ENCODE measurements at regions not wholly inside any gene's neighbourhood (a gene's known extent, or its start where the extent isn't known, plus 50 kb on each side); places are given as distances from the start of the nearest gene placed in this dataset.

DNA sequence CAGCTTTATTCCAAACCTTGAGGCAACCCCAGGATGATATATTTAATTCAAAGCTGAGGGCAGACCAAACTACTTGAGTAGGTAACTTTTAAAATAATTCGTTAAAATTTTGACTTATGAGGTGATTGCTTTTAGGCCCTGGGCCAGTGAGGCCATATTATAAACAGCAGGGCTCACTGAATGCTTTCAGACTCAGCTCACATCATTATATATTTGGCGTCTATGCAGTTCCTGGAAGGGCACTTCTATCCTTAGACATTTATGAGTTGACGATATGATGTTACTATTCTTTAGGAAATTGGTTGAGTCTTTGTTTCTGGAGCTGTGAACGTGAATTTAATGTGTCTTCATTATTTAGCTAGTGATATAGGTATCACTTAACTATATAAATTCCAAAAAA lies 400.1 kb downstream of the PDHA2 start:
- ATAC-seq (ENCODE audit: low FRiP score) (no peak), DNase-seq (ENCODE audit: low spot score) (no peak)
- TF ChIP-seq CTCF (IDR thresholded peaks at IDR 0.05), result no peak

- TF ChIP-seq CTCF (IDR thresholded peaks at IDR 0.05), result no peak
- no peak for ATAC-seq (ENCODE audit: low FRiP score)
- DNase-seq (ENCODE audit: low spot score), result no peak
Measured at GRCh38 chr4:96241819-96242218, 401.9 kb downstream of the PDHA2 start.

GRCh38 chr4:96247096-96247495 lies 407.2 kb downstream of the PDHA2 start:
- ATAC-seq (ENCODE audit: low FRiP score) (no peak), DNase-seq (ENCODE audit: low spot score) (no peak)
- no peak for TF ChIP-seq CTCF (IDR thresholded peaks at IDR 0.05)

DNA sequence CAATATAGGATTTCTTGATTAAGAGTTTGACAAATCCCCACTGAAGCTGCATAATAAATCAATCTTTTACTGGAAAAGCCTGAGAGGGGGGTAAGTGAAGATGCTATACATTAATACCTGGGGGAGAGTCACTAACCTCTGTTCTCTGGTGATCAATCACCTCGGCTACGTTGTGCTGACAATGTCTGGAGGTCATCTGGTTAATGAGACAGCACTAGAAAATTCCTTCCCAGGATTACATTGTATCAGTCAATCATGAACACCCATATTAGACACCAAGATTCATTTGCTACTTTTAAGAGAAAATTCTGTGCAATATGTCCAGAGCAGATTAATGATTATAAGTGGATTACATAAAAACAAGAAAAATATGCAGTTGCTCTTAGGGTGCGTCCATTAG lies 408.3 kb downstream of the PDHA2 start:
- no peak for ATAC-seq (ENCODE audit: low FRiP score)
- TF ChIP-seq CTCF (IDR thresholded peaks at IDR 0.05), result no peak
- no peak for DNase-seq (ENCODE audit: low spot score)

DNA sequence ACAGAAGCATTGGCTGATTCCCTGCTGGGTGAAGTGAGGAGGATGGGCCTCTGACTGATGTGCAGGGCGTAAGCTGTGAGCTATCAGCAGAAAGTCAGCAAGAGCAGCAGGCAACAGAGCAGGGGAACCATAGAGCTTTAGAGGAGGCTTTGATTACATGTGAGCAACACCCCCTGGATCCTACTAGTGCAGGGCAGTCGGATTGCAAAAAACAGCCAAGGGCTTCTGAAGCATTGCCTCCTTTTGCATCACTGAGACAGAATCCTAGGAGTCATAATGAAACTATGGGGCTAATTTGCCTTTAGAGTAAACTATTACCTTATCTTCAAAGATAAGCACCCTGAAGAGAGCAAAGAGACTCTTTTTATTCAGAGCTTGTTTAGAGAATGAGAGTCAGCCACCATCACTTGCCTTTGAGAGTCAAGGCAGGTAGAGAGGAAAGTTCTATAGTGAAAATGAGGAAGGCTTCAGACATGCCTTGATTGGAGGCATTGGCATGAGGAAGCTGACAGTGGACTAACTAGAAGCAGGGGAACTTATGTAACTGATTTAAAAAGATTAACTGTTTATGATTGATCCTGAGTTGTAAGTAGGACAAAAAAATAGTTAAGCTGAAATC lies 420.3 kb downstream of the PDHA2 start:
- no peak for TF ChIP-seq CTCF (IDR thresholded peaks at IDR 0.05)
- no peak for ATAC-seq (ENCODE audit: low FRiP score)

DNA sequence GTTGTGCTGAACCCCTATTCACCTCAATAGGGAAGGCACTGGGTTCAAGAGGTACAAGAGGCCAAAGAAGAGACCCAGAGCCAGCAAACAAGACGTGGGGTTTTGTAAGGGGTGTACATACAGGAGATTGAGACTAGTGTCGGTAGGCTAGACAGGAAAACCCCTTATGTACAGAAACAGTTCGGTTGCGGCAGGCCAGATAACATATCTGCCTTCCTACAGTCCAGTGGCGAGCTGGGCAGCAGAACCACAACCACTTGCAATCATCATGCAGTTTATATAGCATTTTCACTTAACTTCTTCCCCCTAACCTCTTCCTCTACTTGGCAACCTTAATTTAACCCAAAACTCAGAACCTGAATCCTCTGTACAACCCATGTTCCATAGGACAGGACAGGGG lies 422.2 kb downstream of the PDHA2 start:
- ATAC-seq (ENCODE audit: low FRiP score) (no peak), DNase-seq (ENCODE audit: low spot score) (no peak)
- no peak for TF ChIP-seq CTCF (IDR thresholded peaks at IDR 0.05)

More for the DNA sequence above, 420.3 kb downstream of the PDHA2 start:
- no peak for DNase-seq (ENCODE audit: low spot score)

- TF ChIP-seq CTCF (IDR thresholded peaks at IDR 0.05), result no peak
- ATAC-seq (ENCODE audit: low FRiP score) (no peak), DNase-seq (ENCODE audit: low spot score) (no peak)
Measured at GRCh38 chr4:96263291-96263690, 423.4 kb downstream of the PDHA2 start.

All from omental fat pad (tissue), 3 donors.